ENCODE measurements at regions not wholly inside any gene's neighbourhood (a gene's known extent, or its start where the extent isn't known, plus 50 kb on each side); places are given as distances from the start of the nearest gene placed in this dataset.

DNA sequence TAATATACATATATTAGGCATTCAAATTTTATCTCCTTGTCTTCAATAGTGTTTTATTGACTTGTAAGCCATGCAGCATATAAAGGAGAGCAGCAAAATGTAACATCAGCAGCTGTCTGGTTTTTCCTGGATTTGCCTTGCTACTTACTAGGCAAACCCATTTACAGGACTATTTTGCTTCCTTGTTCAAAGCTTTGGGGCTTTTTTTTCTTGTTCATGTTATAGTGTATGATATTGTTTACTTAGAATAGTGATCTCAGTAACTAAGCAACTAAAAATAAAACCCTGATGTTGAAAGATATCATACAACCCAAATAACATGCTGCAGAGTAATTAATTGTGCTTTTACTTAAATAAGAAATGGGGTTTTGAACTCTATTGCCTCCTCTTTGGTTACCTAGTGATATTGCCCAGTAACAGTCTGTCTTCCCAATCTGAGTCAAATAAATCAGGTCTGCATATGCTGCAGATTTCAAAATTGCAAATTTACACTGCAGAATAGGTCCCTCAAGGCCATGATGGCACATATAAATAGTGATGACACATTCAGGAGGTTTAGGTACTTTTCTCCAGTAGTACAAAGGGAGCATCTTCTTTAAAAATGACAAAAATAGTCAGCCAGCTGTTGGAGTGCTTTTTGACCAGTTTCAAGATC, 578.1 kb upstream of the NECTIN3 start:
- Histone ChIP-seq H3K4me3 (no peak overlapping the region), H3K9me3 (ENCODE audit: low read depth) (no peaks in the 10 kb centered on the region), H3K9me2 (replicated peaks; ENCODE audit: insufficient read depth) (no peaks in the 10 kb centered on the region), H3K4me2 (no peak overlapping the region), H3K36me3 (replicated peaks; ENCODE audit: insufficient read depth, low read depth) (no peaks in the 10 kb centered on the region), H3K27ac (no peak overlapping the region), H3K27me3 (no peaks in the 10 kb centered on the region), H4K20me1 (ENCODE audit: insufficient read depth, poor library complexity, severe bottlenecking) (no peaks in the 10 kb centered on the region), H3K79me2 (no peaks in the 10 kb centered on the region), H2AFZ (no peak overlapping the region), H3K4me1 (ENCODE audit: insufficient read depth) (no peaks in the 10 kb centered on the region)
- TF ChIP-seq EZH2 (IDR thresholded peaks at IDR 0.05; ENCODE audit: borderline replicate concordance) (no peak), EZH2phosphoT487 (IDR thresholded peaks at IDR 0.05; ENCODE audit: low read depth, severe bottlenecking, unreplicated experiment) (no peak)
- TF ChIP-seq, protein P1, sequence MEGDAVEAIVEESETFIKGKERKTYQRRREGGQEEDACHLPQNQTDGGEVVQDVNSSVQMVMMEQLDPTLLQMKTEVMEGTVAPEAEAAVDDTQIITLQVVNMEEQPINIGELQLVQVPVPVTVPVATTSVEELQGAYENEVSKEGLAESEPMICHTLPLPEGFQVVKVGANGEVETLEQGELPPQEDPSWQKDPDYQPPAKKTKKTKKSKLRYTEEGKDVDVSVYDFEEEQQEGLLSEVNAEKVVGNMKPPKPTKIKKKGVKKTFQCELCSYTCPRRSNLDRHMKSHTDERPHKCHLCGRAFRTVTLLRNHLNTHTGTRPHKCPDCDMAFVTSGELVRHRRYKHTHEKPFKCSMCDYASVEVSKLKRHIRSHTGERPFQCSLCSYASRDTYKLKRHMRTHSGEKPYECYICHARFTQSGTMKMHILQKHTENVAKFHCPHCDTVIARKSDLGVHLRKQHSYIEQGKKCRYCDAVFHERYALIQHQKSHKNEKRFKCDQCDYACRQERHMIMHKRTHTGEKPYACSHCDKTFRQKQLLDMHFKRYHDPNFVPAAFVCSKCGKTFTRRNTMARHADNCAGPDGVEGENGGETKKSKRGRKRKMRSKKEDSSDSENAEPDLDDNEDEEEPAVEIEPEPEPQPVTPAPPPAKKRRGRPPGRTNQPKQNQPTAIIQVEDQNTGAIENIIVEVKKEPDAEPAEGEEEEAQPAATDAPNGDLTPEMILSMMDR (IDR thresholded peaks at IDR 0.05; ENCODE audit: poor library complexity) = no peak
- DNase-seq (ENCODE audit: low spot score) = no peak

DNA sequence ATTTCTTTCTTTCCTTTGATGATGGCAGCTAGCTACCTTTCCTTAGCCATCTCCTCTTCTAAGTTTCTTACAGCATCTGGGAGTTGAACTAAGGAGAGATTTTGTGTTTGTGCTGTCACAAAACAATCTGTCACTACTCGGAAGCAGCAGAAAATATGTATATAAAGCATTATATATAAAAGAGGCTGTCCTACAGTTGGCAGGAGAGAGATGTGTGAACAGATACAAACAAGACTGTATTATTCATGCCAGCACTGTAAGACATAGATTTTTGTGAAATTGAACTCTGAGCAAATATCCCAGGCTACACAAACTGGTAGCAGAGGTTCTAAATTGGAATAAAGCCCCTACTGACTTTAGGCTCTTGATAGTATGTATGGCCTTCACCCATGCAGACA, 577.5 kb upstream of the NECTIN3 start:
- Histone ChIP-seq H3K27ac (no peak overlapping the region), H2AFZ (no peak overlapping the region), H3K9me2 (replicated peaks; ENCODE audit: insufficient read depth) (no peaks in the 10 kb centered on the region), H3K4me2 (no peak overlapping the region), H3K9me3 (ENCODE audit: low read depth) (no peaks in the 10 kb centered on the region), H3K79me2 (no peaks in the 10 kb centered on the region), H3K36me3 (replicated peaks; ENCODE audit: insufficient read depth, low read depth) (no peaks in the 10 kb centered on the region), H3K27me3 (no peaks in the 10 kb centered on the region), H3K4me1 (ENCODE audit: insufficient read depth) (no peaks in the 10 kb centered on the region), H3K4me3 (no peak overlapping the region), H4K20me1 (ENCODE audit: insufficient read depth, poor library complexity, severe bottlenecking) (no peaks in the 10 kb centered on the region)
- TF ChIP-seq EZH2phosphoT487 (IDR thresholded peaks at IDR 0.05; ENCODE audit: low read depth, severe bottlenecking, unreplicated experiment) (no peak), EZH2 (IDR thresholded peaks at IDR 0.05; ENCODE audit: borderline replicate concordance) (no peak)
- TF ChIP-seq, protein P1 (IDR thresholded peaks at IDR 0.05; ENCODE audit: poor library complexity) = no peak
- 85% methylated on average over 1 of the region's 1 CpG for WGBS (ENCODE audit: low lambda C conversion rate, missing lambda C conversion rate)
- no peak for DNase-seq (ENCODE audit: low spot score)

DNA sequence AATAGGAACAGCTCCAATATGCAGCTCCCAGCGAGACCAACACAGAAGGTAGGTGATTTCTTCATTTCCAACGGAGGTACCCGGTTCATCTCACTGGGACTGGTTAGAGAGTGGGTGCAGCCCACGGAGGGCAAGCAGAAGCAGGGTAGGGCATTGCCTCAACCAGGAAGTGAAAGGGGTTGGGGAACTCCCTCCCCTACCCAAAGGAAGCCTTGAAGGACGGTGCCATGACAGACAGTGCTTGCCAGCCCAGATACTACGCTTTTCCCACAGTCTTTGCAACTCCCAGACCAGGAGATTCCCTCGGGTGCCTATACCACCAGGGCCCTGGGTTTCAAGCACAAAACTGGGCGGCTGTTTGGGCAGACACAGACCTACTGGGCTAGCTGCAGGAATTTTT, 576.9 kb upstream of the NECTIN3 start:
- Histone ChIP-seq H3K27ac (no peak overlapping the region), H4K20me1 (ENCODE audit: insufficient read depth, poor library complexity, severe bottlenecking) (no peaks in the 10 kb centered on the region), H2AFZ (no peak overlapping the region), H3K4me1 (ENCODE audit: insufficient read depth) (no peaks in the 10 kb centered on the region), H3K9me2 (replicated peaks; ENCODE audit: insufficient read depth) (no peaks in the 10 kb centered on the region), H3K9me3 (ENCODE audit: low read depth) (no peaks in the 10 kb centered on the region), H3K4me3 (no peak overlapping the region), H3K36me3 (replicated peaks; ENCODE audit: insufficient read depth, low read depth) (no peaks in the 10 kb centered on the region), H3K4me2 (no peak overlapping the region), H3K79me2 (no peaks in the 10 kb centered on the region), H3K27me3 (no peaks in the 10 kb centered on the region)
- TF ChIP-seq EZH2 (IDR thresholded peaks at IDR 0.05; ENCODE audit: borderline replicate concordance) (no peak), EZH2phosphoT487 (IDR thresholded peaks at IDR 0.05; ENCODE audit: low read depth, severe bottlenecking, unreplicated experiment) (no peak)
- TF ChIP-seq, protein P1 (IDR thresholded peaks at IDR 0.05; ENCODE audit: poor library complexity) = no peak
- WGBS (ENCODE audit: low lambda C conversion rate, missing lambda C conversion rate) = 95% methylated on average over 8 of the region's 8 CpGs
- no peak for DNase-seq (ENCODE audit: low spot score)
